ENCODE measurements at regions not wholly inside any gene's neighbourhood (a gene's known extent, or its start where the extent isn't known, plus 50 kb on each side); places are given as distances from the start of the nearest gene placed in this dataset.
"Not testable (repeated sequence)": the region's sequence is repeated elsewhere in the genome, so short reads cannot be mapped to it uniquely, and the experiment has no call there.

DNA sequence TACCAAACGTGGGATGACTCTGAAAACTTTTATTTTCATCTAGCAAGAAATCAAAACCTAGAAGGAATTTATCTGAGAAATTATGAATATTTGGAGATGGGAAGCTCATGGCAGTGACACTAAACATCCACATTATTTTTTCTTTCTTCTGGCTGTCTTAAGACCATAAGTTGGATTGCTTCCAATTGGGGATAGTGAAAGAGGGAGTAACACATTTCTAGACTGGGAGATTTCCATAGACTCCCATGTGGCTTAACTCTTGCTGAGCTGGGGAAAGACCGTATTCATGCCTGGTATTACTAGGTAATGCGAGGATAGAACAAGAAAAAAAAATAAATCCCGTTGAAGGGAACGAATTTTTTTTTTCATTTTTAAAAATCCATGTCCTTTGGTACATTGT, 120.0 kb downstream of the UTRN start:
- intact Hi-C loops (cut with DNase I), result no loop called here
- H3K27ac ChIP-seq, result peak overlapping the region in 1 of 4 donors; percentile 16
- TF ChIP-seq, protein P1, sequence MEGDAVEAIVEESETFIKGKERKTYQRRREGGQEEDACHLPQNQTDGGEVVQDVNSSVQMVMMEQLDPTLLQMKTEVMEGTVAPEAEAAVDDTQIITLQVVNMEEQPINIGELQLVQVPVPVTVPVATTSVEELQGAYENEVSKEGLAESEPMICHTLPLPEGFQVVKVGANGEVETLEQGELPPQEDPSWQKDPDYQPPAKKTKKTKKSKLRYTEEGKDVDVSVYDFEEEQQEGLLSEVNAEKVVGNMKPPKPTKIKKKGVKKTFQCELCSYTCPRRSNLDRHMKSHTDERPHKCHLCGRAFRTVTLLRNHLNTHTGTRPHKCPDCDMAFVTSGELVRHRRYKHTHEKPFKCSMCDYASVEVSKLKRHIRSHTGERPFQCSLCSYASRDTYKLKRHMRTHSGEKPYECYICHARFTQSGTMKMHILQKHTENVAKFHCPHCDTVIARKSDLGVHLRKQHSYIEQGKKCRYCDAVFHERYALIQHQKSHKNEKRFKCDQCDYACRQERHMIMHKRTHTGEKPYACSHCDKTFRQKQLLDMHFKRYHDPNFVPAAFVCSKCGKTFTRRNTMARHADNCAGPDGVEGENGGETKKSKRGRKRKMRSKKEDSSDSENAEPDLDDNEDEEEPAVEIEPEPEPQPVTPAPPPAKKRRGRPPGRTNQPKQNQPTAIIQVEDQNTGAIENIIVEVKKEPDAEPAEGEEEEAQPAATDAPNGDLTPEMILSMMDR (IDR thresholded peaks at IDR 0.05), result no peak
- no peak for TF ChIP-seq POLR2A (IDR thresholded peaks at IDR 0.05)
- DNase-seq (no peak), ATAC-seq (no peak)
- H3K36me3 ChIP-seq (replicated peaks in 1 of 2; ENCODE audit: insufficient read depth in 1 of 2, low read depth in 2 of 2), result no peaks in the 10 kb centered on the region
- no peaks in the 10 kb centered on the region for H3K9me3 ChIP-seq
- H3K4me3 ChIP-seq, result no peak overlapping the region
- peaks cover 24% of the 10 kb centered on the region for H3K4me1 ChIP-seq
- no peaks in the 10 kb centered on the region for H3K27me3 ChIP-seq
- WGBS, 2 donors, result 65 to 74% methylated on average over 5 of the region's 5 CpGs

DNA sequence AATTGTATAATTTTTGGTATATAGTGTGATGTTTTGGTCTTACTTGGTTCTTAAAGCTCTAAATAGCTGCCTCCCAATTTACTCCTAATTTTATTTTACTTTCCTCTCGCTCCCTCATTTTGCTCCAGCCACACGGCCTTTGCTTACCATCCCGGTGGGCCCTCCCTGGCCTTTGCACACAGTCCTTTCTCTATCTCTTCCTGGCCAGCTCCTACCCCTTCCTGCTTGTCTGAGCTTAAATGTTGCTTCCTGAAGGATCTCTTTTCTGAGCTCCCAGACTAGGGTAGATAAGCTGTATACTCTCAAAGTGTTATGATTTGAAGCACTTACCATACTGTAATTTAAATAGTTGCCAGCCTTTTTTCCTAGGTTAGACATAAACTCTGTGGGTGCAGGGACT, 121.7 kb downstream of the UTRN start:
- Histone ChIP-seq H3K4me3 (no peak overlapping the region), H3K36me3 (replicated peaks in 1 of 2; ENCODE audit: insufficient read depth in 1 of 2, low read depth in 2 of 2) (no peaks in the 10 kb centered on the region), H3K9me3 (no peaks in the 10 kb centered on the region), H3K27me3 (no peaks in the 10 kb centered on the region), H3K4me1 (peaks cover 22% of the 10 kb centered on the region), H3K27ac (no peak overlapping the region)
- 83 to 86% methylated on average over 3 of the region's 3 CpGs for WGBS, 2 donors
- ATAC-seq (no peak), DNase-seq (no peak)
- no peak for TF ChIP-seq POLR2A (IDR thresholded peaks at IDR 0.05)
- intact Hi-C loops (cut with DNase I), result no loop called here

DNA sequence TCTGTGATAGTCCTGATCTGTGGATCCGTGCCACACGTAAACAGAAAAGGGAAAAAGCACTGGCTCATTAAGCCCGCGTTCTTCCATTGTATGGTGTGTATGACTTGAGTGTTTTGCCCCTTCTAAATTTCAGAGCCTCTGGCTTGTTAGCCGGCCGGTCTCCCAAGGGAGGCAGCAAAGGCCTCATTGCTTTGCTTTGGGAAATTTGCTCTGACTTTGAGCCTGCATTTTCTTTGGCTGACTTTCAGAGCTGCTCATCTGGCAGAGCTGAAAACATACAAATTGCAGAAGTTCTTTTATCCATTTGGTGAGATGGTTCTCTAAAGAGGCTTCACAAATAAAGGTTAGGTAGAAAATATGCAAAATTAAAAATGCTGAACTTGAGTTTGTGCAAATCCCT, 123.0 kb downstream of the UTRN start:
- no peak overlapping the region for H3K27ac ChIP-seq
- H3K4me3 ChIP-seq, result no peak overlapping the region
- DNase-seq (peak in 1 of 4 donors; percentile 19), ATAC-seq (no peak)
- H3K27me3 ChIP-seq, result no peaks in the 10 kb centered on the region
- TF ChIP-seq, protein P1 (IDR thresholded peaks at IDR 0.05), result no peak
- no peak for TF ChIP-seq POLR2A (IDR thresholded peaks at IDR 0.05)
- intact Hi-C loops (cut with DNase I), result no loop called here
- H3K36me3 ChIP-seq (replicated peaks in 1 of 2; ENCODE audit: insufficient read depth in 1 of 2, low read depth in 2 of 2), result no peaks in the 10 kb centered on the region
- H3K9me3 ChIP-seq, result no peaks in the 10 kb centered on the region
- 90 to 92% methylated on average over 6 of the region's 6 CpGs for WGBS, 2 donors
- peaks cover 23% of the 10 kb centered on the region for H3K4me1 ChIP-seq

DNA sequence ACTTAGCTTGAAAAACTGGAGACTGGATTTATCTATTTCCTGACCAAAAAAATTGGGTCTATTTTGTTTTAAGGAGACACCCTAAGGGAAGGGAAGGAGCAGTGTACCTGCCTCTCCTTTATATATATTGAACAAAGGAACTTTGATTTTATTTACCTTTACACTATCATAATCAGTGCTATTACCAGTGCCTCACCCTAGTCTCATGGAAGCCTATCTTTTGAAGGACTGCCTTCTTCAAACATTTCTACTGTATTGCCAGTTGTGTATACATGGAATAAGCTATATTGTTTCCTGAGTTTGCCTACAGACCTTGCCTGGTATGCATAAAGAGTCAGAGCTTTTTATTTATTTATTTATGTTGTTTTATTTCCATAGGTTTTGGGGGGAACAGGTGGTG, 124.9 kb downstream of the UTRN start:
- Histone ChIP-seq H3K27ac (no peak overlapping the region), H3K9me3 (no peaks in the 10 kb centered on the region), H3K4me3 (no peak overlapping the region), H3K27me3 (no peaks in the 10 kb centered on the region), H3K4me1 (peaks cover 20% of the 10 kb centered on the region), H3K36me3 (replicated peaks in 1 of 2; ENCODE audit: insufficient read depth in 1 of 2, low read depth in 2 of 2) (no peaks in the 10 kb centered on the region)
- TF ChIP-seq, protein P1 (IDR thresholded peaks at IDR 0.05), result no peak
- TF ChIP-seq POLR2A (IDR thresholded peaks at IDR 0.05), result no peak
- intact Hi-C loops (cut with DNase I), result no loop called here
- ATAC-seq (no peak), DNase-seq (no peak)

DNA sequence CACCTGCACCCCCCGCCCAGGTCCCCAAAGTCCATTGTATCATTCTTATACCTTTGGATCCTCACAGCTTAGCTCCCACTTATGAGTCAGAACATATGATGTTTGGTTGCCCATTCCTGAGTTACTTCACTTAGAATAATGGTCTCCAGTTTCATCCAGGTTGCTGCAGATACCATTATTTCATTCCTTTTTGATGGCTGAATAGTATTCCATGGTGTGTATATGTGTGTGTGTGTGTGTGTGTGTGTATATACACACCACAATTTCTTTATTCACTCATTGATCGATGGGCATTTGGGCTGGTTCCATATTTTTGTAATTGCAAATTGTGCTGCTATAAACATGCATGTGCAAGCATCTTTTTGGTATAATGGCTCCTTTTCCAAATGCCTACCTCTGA, 125.4 kb downstream of the UTRN start:
- not testable (repeated sequence) for H3K27ac ChIP-seq
- H3K4me1 ChIP-seq, result peaks cover 15% of the 10 kb centered on the region

DNA sequence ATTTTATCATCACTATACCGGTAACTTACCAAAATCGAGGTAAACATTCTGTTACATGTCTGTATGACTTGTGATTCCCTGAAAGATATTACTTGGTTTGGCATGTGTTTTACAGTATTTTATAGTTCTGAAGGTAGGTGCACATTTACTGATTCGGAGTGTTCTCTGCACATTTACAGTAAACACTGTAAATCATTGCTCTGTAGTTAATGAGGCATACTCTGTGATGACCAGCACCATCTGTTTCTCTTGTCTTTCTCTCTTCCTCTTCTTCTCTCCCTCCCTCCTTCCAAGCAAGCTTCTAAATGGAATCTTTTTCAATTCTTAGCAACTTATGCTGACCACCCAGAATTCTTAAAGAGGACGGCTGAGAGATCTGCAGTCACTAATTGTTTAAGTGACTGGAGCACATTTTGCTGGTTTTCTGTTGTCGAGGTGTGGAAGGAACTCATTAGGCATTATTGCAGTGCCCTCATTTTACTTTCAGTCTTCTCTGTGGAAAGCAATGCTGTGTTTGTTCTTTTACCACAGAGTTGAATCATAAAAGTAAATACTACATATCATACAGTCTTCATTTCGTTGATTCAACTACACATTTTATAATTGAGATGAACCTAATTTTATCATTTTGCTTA, 126.5 kb downstream of the UTRN start:
- H3K9me3 ChIP-seq, result no peaks in the 10 kb centered on the region
- 35 to 48% methylated on average over 6 of the region's 6 CpGs for WGBS, 2 donors
- peak overlapping the region in 2 of 4 donors; percentile 7 to 31 for H3K27ac ChIP-seq
- no peaks in the 10 kb centered on the region for H3K27me3 ChIP-seq
- ATAC-seq (no peak), DNase-seq (no peak)
- intact Hi-C loops (cut with DNase I), result no loop called here
- H3K4me1 ChIP-seq, result peaks cover 13% of the 10 kb centered on the region
- TF ChIP-seq, protein P1 (IDR thresholded peaks at IDR 0.05), result no peak
- no peak for TF ChIP-seq POLR2A (IDR thresholded peaks at IDR 0.05)
- H3K36me3 ChIP-seq (replicated peaks in 1 of 2; ENCODE audit: insufficient read depth in 1 of 2, low read depth in 2 of 2), result no peaks in the 10 kb centered on the region
- H3K4me3 ChIP-seq, result no peak overlapping the region

More for the DNA sequence above, 125.4 kb downstream of the UTRN start:
- H3K27me3 ChIP-seq; ATAC-seq; H3K36me3 ChIP-seq (replicated peaks in 1 of 2; ENCODE audit: insufficient read depth in 1 of 2, low read depth in 2 of 2); H3K4me3 ChIP-seq; DNase-seq; H3K9me3 ChIP-seq; intact Hi-C loops (cut with DNase I): not testable (repeated sequence)
- WGBS, 2 donors, result 97% methylated on average over 2 of the region's 2 CpGs
